A673 (cell line): ENCODE measurements at regions not wholly inside any gene's neighbourhood (a gene's known extent, or its start where the extent isn't known, plus 50 kb on each side); places are given as distances from the start of the nearest gene placed in this dataset.

Experiments used
- EZH2 ChIP-seq: fragments of 200-600 bp; sonication (generic); IDR thresholded peaks from 2 replicates; pipeline ENCODE4 v1.6.1; 2017; ENCODE audit warnings: borderline replicate concordance, low read depth, mild to moderate bottlenecking, mixed read lengths, antibody characterized with exemption, low read length; ENCODE audit not compliant: poor library complexity, severe bottlenecking
- TF ChIP-seq, protein P1 (sequence below): fragments of 300-800, 200-600 bp; sonication (generic); conservative IDR thresholded peaks from 2 replicates; pipeline ENCODE4 v1.5.1; 2017; ENCODE audit warnings: low read depth, mild to moderate bottlenecking, antibody characterized with exemption, low read length, moderate library complexity, mixed read lengths

DNA sequence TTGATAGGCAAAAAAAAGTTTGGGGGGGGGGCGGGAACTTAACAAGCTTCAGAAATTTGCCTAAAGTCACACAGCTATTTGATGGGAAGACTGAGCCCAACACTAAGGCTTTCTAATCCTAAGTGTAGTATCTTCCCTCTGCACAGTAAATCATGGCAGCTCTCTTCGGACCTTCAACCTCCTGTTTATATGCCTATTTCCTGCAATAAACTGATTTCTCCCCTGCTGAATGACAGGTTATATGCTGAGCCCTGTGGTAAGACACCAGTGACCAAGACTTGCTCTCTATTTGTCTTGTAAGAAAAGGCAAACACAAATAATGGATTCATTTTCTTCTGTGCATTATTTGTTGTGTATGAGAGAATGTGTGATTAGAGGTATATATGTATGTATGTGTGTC is 355.8 kb upstream of the ARRDC4 start:
- TF ChIP-seq, protein P1, sequence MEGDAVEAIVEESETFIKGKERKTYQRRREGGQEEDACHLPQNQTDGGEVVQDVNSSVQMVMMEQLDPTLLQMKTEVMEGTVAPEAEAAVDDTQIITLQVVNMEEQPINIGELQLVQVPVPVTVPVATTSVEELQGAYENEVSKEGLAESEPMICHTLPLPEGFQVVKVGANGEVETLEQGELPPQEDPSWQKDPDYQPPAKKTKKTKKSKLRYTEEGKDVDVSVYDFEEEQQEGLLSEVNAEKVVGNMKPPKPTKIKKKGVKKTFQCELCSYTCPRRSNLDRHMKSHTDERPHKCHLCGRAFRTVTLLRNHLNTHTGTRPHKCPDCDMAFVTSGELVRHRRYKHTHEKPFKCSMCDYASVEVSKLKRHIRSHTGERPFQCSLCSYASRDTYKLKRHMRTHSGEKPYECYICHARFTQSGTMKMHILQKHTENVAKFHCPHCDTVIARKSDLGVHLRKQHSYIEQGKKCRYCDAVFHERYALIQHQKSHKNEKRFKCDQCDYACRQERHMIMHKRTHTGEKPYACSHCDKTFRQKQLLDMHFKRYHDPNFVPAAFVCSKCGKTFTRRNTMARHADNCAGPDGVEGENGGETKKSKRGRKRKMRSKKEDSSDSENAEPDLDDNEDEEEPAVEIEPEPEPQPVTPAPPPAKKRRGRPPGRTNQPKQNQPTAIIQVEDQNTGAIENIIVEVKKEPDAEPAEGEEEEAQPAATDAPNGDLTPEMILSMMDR = no peak
- no peak for TF ChIP-seq EZH2
